ENCODE measurements at regions not wholly inside any gene's neighbourhood (a gene's known extent, or its start where the extent isn't known, plus 50 kb on each side); places are given as distances from the start of the nearest gene placed in this dataset.
"Not testable (repeated sequence)": the region's sequence is repeated elsewhere in the genome, so short reads cannot be mapped to it uniquely, and the experiment has no call there.

GRCh38 chr16:88227722-88228482 lies 154.9 kb upstream of the ZNF469 start:
- not testable (repeated sequence) for TF ChIP-seq CTCF (IDR thresholded peaks at IDR 0.05; ENCODE audit: poor library complexity); EZH2 (IDR thresholded peaks at IDR 0.05; ENCODE audit: borderline replicate concordance); EZH2phosphoT487 (IDR thresholded peaks at IDR 0.05; ENCODE audit: low read depth, severe bottlenecking, unreplicated experiment)

Data from hepatocyte (in vitro differentiated cells).